Tibial artery (tissue), 4 donors: ENCODE measurements at regions not wholly inside any gene's neighbourhood (a gene's known extent, or its start where the extent isn't known, plus 50 kb on each side); places are given as distances from the start of the nearest gene placed in this dataset.

Source experiments
- DNase-seq, 2 donors: peaks; one replicate each; pipeline ENCODE4 v3.0.0-alpha.2; 2019
- H3K27ac ChIP-seq, 2 donors: fragments of 200-600 bp; sonication (generic) in 1 of 2; 1 replicate in 1 of 2; 2 replicates in 1 of 2; pipeline ENCODE4 v1.5.1; 2018 to 2019; ENCODE audit warnings: mild to moderate bottlenecking in 1 of 2
- H3K27me3 ChIP-seq, 2 donors: fragments of 200-600 bp; sonication (generic) in 1 of 2; one replicate each; pipeline versions ENCODE4 v1.5.1 to v1.6.0; 2016 to 2019
- H3K36me3 ChIP-seq, 3 donors: fragments of 200-600 bp; sonication (generic) in 2 of 3; one replicate each; pipeline ENCODE4 v1.5.1; 2016 to 2019; ENCODE audit warnings: mild to moderate bottlenecking in 2 of 3
- H3K4me1 ChIP-seq, 4 donors: fragments of 200-600 bp; sonication (generic) in 2 of 4; 1 replicate in 3 of 4; 2 replicates in 1 of 4; pipeline ENCODE4 v1.5.1; 2016 to 2019
- H3K4me3 ChIP-seq, 2 donors: fragments of 200-600 bp; sonication (generic) in 1 of 2; 1 replicate in 1 of 2; 2 replicates in 1 of 2; pipeline ENCODE4 v1.5.1; 2018 to 2019; ENCODE audit warnings: mild to moderate bottlenecking in 2 of 2
- H3K9me3 ChIP-seq, 3 donors: fragments of 200-600 bp; sonication (generic) in 1 of 3; one replicate each; pipeline ENCODE4 v1.5.1; 2016 to 2019
- intact Hi-C: fragments of 100-400 bp; cut with DNase I; formaldehyde crosslinking; loops from one replicate; pipeline ENCODE4 v1.15.0; 2023; ENCODE audit warnings: low total_unique reads
- TF ChIP-seq, protein P1 (sequence below), 2 experiments: fragments of 200-600 bp in 1 of 2; fragments of 450-650 bp in 1 of 2; IDR thresholded peaks; one replicate each; pipeline ENCODE4 v1.5.1; 2017 to 2019; ENCODE audit warnings: antibody characterized with exemption in 2 of 2, mild to moderate bottlenecking in 1 of 2, moderate library complexity in 1 of 2

DNA sequence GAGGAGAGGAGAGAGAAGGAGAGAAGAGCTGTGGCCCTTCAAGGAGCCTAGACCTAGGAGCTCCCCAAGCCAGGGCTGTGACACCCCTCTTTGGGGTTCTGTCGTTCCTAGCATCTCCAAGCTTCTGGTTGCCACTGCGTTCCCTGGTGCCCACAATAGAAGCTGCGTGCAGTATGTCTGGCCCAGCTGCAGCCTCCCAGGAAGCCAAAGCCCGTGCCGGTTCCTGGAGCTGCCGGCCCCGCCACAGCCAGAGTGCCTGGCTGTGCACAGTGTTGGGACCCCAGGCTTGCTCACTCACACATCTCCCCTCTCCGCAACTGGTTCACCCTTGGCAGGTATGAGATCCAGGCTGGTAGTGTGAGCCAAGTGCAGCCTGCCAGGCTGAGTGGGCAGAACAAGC is 367.7 kb upstream of the MC4R start:
- no peaks in the 10 kb centered on the region for H3K4me1 ChIP-seq
- TF ChIP-seq, protein P1, sequence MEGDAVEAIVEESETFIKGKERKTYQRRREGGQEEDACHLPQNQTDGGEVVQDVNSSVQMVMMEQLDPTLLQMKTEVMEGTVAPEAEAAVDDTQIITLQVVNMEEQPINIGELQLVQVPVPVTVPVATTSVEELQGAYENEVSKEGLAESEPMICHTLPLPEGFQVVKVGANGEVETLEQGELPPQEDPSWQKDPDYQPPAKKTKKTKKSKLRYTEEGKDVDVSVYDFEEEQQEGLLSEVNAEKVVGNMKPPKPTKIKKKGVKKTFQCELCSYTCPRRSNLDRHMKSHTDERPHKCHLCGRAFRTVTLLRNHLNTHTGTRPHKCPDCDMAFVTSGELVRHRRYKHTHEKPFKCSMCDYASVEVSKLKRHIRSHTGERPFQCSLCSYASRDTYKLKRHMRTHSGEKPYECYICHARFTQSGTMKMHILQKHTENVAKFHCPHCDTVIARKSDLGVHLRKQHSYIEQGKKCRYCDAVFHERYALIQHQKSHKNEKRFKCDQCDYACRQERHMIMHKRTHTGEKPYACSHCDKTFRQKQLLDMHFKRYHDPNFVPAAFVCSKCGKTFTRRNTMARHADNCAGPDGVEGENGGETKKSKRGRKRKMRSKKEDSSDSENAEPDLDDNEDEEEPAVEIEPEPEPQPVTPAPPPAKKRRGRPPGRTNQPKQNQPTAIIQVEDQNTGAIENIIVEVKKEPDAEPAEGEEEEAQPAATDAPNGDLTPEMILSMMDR (IDR thresholded peaks at IDR 0.05) = no peak
- no peak overlapping the region for H3K4me3 ChIP-seq
- no peak overlapping the region for H3K27ac ChIP-seq
- H3K27me3 ChIP-seq = no peaks in the 10 kb centered on the region
- intact Hi-C loops = no loop called here
- no peaks in the 10 kb centered on the region for H3K9me3 ChIP-seq
- H3K36me3 ChIP-seq = no peaks in the 10 kb centered on the region
- no peak for DNase-seq

DNA sequence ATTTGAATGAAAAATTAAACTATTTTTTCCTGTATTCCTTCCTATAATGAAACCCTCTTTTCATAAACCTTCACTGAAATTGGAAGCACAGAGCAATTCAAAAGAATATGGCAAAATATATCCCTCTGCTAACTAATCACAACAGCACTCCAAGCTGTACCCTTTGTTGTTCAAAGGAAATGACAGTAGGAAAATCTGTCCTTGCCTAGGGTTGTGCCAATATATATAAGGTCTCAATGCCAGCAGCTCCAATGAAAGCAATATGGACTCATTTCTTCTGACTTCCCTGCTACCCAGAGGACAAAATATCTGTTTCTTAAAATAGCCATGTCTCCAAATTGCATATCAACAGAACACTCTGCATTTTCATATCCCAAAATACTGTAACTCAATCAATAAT is 373.9 kb upstream of the MC4R start:
- TF ChIP-seq, protein P1 (IDR thresholded peaks at IDR 0.05) = no peak
- Histone ChIP-seq H3K9me3 (no peaks in the 10 kb centered on the region), H3K36me3 (no peaks in the 10 kb centered on the region), H3K27ac (no peak overlapping the region), H3K4me3 (no peak overlapping the region), H3K4me1 (peaks cover 0 to 7% (median 0%) of the 10 kb centered on the region in 4 donors), H3K27me3 (no peaks in the 10 kb centered on the region)
- no peak for DNase-seq
- intact Hi-C loops = no loop called here

DNA sequence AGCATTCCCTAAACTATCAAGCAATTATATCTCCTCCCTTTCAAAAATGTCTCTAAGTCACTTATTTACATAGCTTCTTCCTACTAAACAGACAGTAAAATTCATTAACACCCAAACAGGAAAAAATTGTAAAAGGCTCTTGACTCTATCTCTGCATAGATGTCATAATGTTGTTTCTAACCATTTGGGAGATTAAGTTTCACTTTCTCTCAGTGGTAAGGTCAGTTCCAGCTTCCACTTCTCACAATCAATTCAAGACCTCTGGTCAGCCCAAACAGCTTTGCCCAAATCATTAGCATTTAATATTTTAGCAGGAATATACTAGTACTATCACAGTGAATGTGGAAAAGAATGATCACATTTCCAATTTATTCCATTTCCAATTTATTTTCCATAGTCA is 374.3 kb upstream of the MC4R start:
- Histone ChIP-seq H3K9me3 (no peaks in the 10 kb centered on the region), H3K36me3 (no peaks in the 10 kb centered on the region), H3K27me3 (no peaks in the 10 kb centered on the region), H3K27ac (no peak overlapping the region), H3K4me3 (no peak overlapping the region), H3K4me1 (peaks cover 0 to 7% (median 0%) of the 10 kb centered on the region in 4 donors)
- TF ChIP-seq, protein P1 (IDR thresholded peaks at IDR 0.05) = no peak
- DNase-seq = no peak
- intact Hi-C loops = no loop called here

DNA sequence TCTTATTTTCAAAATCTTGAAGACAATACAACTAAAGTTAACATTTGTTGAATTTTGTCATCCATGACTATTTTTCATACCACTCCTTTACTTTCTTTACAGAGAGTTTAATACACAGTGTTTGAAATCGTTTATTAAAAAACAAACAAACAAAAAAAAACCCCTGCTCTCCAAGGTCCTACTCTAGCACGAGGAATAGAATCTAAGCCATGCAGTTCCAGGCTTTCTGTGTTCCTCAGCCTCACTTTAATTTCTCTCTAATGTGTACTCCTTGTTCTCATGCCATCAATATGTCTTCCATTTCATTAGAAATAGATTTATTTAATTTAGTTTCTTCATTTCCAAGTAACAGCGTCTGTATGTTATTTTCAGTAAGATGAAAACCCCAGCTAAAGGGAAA is 381.2 kb upstream of the MC4R start:
- no peak for DNase-seq
- H3K4me1 ChIP-seq = no peaks in the 10 kb centered on the region
- H3K4me3 ChIP-seq = no peak overlapping the region
- no peaks in the 10 kb centered on the region for H3K9me3 ChIP-seq
- no peaks in the 10 kb centered on the region for H3K36me3 ChIP-seq
- no peaks in the 10 kb centered on the region for H3K27me3 ChIP-seq
- H3K27ac ChIP-seq = no peak overlapping the region
- TF ChIP-seq, protein P1 (IDR thresholded peaks at IDR 0.05) = no peak
- intact Hi-C loops = no loop called here

DNA sequence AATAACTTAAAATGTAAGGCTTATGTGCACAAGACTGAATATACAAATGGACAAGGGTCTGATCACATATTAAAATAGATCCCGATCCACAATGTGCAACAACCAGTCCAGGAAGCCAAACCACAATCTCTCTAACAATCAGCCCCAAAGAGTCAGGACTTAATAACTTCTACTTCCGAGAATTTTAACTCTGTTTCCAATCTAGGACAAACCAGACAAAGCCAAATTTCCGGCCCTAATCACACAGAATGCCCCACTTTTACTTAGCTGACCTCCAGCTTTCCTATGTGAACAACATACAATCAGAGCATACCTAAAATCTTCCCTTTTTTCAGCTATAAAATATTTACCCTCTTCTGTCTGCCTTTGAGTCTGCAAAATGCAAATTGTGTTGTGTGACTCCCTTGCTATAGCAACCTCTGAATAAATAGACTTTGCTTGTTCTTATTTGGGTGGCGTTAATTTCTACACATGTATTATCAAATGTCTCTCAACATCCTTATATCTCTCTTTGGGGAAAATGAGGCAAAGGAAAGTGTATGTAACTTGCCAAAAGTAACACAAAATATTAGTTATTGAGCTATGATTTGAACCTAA is 381.9 kb upstream of the MC4R start:
- Histone ChIP-seq H3K27ac (no peak overlapping the region), H3K9me3 (no peaks in the 10 kb centered on the region), H3K4me1 (no peaks in the 10 kb centered on the region), H3K36me3 (no peaks in the 10 kb centered on the region), H3K27me3 (no peaks in the 10 kb centered on the region), H3K4me3 (no peak overlapping the region)
- TF ChIP-seq, protein P1 (IDR thresholded peaks at IDR 0.05) = no peak
- no peak for DNase-seq
- intact Hi-C loops = no loop called here

DNA sequence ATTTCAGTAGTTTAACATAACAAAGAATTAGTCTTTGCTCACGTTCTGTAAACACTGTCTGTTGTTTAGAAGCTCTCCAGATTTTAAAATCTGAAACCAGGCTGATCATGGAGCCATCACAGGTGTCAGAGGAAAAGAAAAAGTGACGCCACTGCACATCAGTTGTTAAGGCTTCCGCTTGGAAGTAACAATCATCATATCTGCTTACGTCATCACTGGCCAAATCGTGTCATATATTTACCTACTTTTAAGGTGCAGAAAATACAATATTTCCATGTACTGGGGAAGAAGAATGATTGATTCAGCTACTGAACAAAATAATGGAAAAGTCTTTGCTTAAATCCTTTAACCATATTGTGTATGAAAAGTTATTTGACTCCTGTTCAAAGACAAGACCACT is 382.6 kb upstream of the MC4R start:
- Histone ChIP-seq H3K36me3 (no peaks in the 10 kb centered on the region), H3K27me3 (no peaks in the 10 kb centered on the region), H3K9me3 (no peaks in the 10 kb centered on the region), H3K27ac (no peak overlapping the region), H3K4me3 (no peak overlapping the region), H3K4me1 (no peaks in the 10 kb centered on the region)
- TF ChIP-seq, protein P1 (IDR thresholded peaks at IDR 0.05) = no peak
- no peak for DNase-seq
- intact Hi-C loops = no loop called here
